Osteoblast (primary cell): ENCODE measurements at regions not wholly inside any gene's neighbourhood (a gene's known extent, or its start where the extent isn't known, plus 50 kb on each side); places are given as distances from the start of the nearest gene placed in this dataset.

Source experiments
- DNase-seq: peaks from one replicate; pipeline ENCODE4 v3.0.0; 2011; ENCODE audit warnings: low spot score, mixed read lengths; ENCODE audit not compliant: insufficient read length; ENCODE audit errors: missing footprints
- H2AFZ ChIP-seq: 2 replicates; pipeline ENCODE4 v1.6.0; 2011; ENCODE audit warnings: mild to moderate bottlenecking, low read length
- H3K27ac ChIP-seq: 2 replicates; pipeline ENCODE4 v1.5.1; 2011; ENCODE audit warnings: mild to moderate bottlenecking, low read depth, low read length, moderate library complexity
- H3K27me3 ChIP-seq: 2 replicates; pipeline ENCODE4 v1.6.0; 2012; ENCODE audit warnings: mild to moderate bottlenecking, control low read depth, inconsistent platforms, low read length, moderate library complexity; ENCODE audit not compliant: insufficient read depth
- H3K36me3 ChIP-seq: 2 replicates; pipeline ENCODE4 v1.5.1; 2011; ENCODE audit warnings: mild to moderate bottlenecking, low read length, control low read depth, moderate library complexity; ENCODE audit not compliant: insufficient read depth
- H3K4me1 ChIP-seq: 2 replicates; pipeline ENCODE4 v1.5.1; 2011; ENCODE audit warnings: mild to moderate bottlenecking, low read length, control low read depth, moderate library complexity; ENCODE audit not compliant: insufficient read depth
- H3K4me2 ChIP-seq: 2 replicates; pipeline ENCODE4 v1.6.0; 2011; ENCODE audit warnings: mild to moderate bottlenecking, low read length; ENCODE audit not compliant: insufficient read depth
- H3K4me3 ChIP-seq: fragments of 200-600 bp; sonication (generic); 3 replicates; pipeline ENCODE4 v1.5.1; 2012; ENCODE audit warnings: mild to moderate bottlenecking, low read length, inconsistent platforms; ENCODE audit not compliant: insufficient read depth
- H3K79me2 ChIP-seq: 2 replicates; pipeline ENCODE4 v1.6.0; 2012; ENCODE audit warnings: mild to moderate bottlenecking, low read length, control low read depth, inconsistent platforms; ENCODE audit not compliant: insufficient read depth
- H3K9me3 ChIP-seq: 2 replicates; pipeline ENCODE4 v1.5.1; 2011; ENCODE audit warnings: low read depth, low read length, control low read depth
- H4K20me1 ChIP-seq: 2 replicates; pipeline ENCODE4 v1.6.0; 2012; ENCODE audit warnings: mild to moderate bottlenecking, low read length, control low read depth; ENCODE audit not compliant: insufficient read depth
- TF ChIP-seq, protein P1 (sequence below): IDR thresholded peaks from 2 replicates; pipeline ENCODE4 v1.5.1; 2011; ENCODE audit warnings: mild to moderate bottlenecking, low read depth, low read length, moderate library complexity; ENCODE audit errors: extremely low read depth

DNA sequence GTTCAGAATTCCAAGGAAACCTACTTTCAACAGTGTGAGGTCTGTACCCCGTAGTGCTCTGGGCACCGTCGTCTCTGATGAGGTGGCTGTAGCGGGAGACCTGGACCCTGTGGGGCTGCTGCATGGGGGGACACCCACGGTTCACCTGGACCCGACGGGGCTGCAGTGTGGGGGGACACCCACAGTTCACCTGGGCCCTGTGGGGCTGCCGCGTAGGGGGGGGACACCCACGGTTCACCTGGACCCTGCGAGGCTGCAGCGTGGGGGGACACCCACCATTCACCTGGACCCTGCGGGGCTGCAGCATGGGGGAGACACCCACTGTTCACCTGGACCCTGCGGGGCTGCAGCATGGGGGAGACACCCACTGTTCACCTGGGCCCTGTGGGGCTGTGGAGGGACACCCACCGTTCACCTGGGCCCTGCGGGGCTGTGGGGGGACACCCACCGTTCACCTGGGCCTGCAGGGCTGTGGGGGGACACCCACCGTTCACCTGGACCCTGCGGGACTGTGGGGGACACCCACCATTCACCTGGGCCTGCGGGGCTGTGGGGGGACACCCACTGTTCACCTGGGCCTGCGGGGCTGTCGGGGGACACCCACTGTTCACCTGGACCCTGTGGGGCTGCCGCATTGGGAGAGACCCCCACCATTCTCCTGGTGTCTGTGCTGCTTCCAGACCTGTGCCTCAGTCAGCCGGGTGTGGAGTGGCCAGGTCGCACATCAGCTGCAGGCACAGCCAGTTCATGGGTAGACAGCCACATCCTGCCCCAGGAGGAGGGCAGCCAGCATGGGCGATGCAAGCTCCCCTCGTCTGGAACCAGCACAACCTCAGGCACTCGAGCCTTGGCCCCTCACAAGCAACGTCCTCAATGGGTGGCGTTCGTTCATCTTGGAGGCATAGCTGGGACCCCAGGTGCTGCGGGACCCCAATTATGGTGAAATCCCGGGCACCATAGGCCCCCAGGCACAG is 114.5 kb downstream of the TMEM18 start:
- Histone ChIP-seq H3K9me3 (no peaks in the 10 kb centered on the region), H4K20me1 (no peaks in the 10 kb centered on the region)
- TF ChIP-seq, protein P1, sequence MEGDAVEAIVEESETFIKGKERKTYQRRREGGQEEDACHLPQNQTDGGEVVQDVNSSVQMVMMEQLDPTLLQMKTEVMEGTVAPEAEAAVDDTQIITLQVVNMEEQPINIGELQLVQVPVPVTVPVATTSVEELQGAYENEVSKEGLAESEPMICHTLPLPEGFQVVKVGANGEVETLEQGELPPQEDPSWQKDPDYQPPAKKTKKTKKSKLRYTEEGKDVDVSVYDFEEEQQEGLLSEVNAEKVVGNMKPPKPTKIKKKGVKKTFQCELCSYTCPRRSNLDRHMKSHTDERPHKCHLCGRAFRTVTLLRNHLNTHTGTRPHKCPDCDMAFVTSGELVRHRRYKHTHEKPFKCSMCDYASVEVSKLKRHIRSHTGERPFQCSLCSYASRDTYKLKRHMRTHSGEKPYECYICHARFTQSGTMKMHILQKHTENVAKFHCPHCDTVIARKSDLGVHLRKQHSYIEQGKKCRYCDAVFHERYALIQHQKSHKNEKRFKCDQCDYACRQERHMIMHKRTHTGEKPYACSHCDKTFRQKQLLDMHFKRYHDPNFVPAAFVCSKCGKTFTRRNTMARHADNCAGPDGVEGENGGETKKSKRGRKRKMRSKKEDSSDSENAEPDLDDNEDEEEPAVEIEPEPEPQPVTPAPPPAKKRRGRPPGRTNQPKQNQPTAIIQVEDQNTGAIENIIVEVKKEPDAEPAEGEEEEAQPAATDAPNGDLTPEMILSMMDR: no peak

DNA sequence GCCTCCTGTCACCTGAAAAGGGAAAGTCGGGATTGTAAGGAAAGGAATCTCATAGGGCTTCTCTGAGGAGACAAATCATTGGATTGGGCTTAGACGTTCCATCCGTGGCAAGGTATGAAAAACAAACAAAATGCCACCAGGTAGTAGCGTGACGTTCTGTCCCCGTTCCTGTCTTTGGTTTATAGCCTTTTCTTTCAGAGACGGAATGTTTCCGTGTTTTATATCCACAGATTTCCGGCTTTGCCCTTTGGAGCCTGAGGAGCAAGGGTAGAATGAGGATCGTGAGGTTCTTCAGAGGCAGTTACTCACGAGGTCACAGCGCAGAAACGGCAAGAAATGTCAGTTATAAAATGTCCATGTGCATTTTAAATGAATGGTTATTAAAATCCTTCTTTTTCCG is 118.3 kb downstream of the TMEM18 start:
- Histone ChIP-seq H3K27me3 (no peaks in the 10 kb centered on the region), H3K36me3 (no peaks in the 10 kb centered on the region), H4K20me1 (no peaks in the 10 kb centered on the region), H3K4me3 (no peak overlapping the region), H3K4me1 (no peaks in the 10 kb centered on the region), H3K4me2 (no peak overlapping the region), H3K27ac (no peak overlapping the region), H2AFZ (no peak overlapping the region), H3K9me3 (no peaks in the 10 kb centered on the region), H3K79me2 (no peaks in the 10 kb centered on the region)
- TF ChIP-seq, protein P1: no peak
- no peak for DNase-seq

More for the DNA sequence above, 114.5 kb downstream of the TMEM18 start:
- Histone ChIP-seq H2AFZ (no peak overlapping the region), H3K79me2 (no peaks in the 10 kb centered on the region), H3K4me3 (no peak overlapping the region), H3K36me3 (no peaks in the 10 kb centered on the region), H3K4me2 (no peak overlapping the region), H3K27ac (no peak overlapping the region), H3K27me3 (no peaks in the 10 kb centered on the region), H3K4me1 (no peaks in the 10 kb centered on the region)
- no peak for DNase-seq

DNA sequence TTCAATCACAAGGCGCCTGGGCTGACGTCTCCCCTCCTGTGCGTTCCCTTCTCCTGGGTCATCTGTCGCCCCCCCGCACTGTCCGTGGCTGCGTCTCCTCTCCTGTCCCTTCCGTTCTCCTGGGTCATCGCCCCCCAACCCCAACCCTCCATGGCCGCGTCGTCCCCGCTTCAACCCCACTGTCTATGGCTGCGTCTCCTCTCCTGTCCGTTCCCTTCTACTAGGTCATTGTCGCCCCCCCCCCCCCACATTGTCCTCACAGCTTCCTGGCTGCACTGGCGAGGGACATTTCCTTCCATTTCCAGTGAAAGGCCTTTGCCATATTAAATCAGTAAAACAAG is 118.9 kb downstream of the TMEM18 start:
- TF ChIP-seq, protein P1: no peak
- Histone ChIP-seq H3K4me2 (no peak overlapping the region), H3K4me3 (no peak overlapping the region), H3K79me2 (no peaks in the 10 kb centered on the region), H3K4me1 (no peaks in the 10 kb centered on the region), H2AFZ (no peak overlapping the region), H3K9me3 (no peaks in the 10 kb centered on the region), H3K36me3 (no peaks in the 10 kb centered on the region), H4K20me1 (no peaks in the 10 kb centered on the region), H3K27me3 (no peaks in the 10 kb centered on the region), H3K27ac (no peak overlapping the region)
- DNase-seq: no peak

DNA sequence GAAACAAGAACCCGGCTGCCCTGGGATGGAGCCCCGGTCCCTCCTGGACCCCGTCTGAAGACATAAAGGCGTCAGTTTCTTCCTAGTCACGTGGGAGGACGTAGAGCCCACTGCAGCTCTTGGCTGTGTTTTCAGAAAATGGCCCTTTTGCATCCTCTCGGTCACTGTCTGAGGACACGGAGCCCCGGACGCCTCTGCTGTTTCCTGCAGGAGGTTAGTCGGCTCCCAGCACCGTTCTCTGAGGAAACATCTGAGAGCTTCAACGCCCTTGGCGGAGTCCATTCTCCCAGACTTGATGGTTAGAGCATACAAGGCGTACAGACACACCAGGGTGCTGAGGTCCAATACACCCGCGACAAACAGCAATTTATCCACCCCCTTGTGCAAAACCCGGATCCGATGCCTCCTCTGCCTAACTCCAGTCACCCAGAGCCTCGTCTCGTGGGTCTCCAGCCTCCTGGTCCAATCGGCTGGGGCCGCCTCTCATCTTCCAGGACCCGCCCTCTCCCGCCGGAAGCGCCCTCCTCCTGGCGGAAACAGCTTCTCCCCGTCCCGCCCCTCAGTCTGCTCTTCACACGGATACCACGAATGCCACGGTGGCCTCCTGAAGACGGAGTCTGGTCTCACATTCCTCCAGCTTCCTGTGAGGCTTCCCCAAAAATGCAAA is 119.4 kb downstream of the TMEM18 start:
- no peaks in the 10 kb centered on the region for H3K79me2 ChIP-seq
- no peak overlapping the region for H2AFZ ChIP-seq
- H3K4me3 ChIP-seq: no peak overlapping the region
- H3K36me3 ChIP-seq: no peaks in the 10 kb centered on the region
- H3K4me1 ChIP-seq: no peaks in the 10 kb centered on the region
- H3K4me2 ChIP-seq: no peak overlapping the region
- H3K9me3 ChIP-seq: no peaks in the 10 kb centered on the region
- DNase-seq: no peak
- TF ChIP-seq, protein P1: no peak
- no peak overlapping the region for H3K27ac ChIP-seq
- H3K27me3 ChIP-seq: no peaks in the 10 kb centered on the region
- H4K20me1 ChIP-seq: no peaks in the 10 kb centered on the region
